ENCODE measurements at regions not wholly inside any gene's neighbourhood (a gene's known extent, or its start where the extent isn't known, plus 50 kb on each side); places are given as distances from the start of the nearest gene placed in this dataset.

DNA sequence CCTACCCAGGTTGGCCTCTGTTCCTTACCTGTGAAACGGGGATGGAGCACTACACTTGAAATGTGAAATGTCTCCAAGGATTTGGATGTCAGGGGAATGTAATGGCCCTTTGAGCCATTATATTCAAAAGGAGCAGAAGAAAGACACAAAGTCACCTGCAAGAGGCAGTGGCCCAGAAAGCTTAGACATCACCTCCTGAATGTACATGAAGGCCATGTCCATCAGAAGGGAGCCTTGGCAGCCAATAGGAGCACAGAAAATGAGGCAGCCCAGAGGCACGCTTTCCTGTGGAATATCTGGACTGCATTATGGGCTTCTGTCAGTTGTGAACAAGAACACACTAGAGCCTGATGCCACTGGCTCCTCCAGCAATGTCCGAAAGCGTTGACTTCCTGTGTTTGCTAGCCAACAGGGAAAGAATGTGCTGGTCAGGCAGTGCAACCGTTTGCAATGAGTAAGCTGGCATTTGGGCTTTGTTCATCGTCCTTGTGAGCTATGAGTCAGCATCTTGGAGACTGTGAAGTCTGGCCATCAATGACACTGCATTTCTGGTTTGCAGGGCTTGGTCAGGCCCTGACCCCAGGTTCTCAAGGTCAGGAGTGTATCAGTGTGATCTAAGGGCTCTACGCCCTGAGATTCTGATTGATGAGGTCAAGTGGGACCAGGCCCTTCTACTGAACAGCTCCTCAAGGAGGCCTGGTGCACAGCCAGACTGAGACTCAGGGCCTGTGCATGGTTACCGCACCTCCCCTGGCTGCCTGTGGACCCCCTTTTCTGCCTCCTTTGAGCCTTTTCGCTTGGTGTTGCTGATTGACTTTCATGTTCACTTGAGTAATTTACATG lies 222.4 kb downstream of the RPS24 start (continued):
- TF ChIP-seq, protein P1, sequence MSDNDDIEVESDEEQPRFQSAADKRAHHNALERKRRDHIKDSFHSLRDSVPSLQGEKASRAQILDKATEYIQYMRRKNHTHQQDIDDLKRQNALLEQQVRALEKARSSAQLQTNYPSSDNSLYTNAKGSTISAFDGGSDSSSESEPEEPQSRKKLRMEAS (IDR thresholded peaks at IDR 0.05): peak; percentile 81
- TF ChIP-seq TCF7L2 (IDR thresholded peaks at IDR 0.05; ENCODE audit: borderline replicate concordance, extremely low read depth, insufficient read depth, insufficient read length): peak; percentile 85
- TF ChIP-seq FOSL1 (IDR thresholded peaks at IDR 0.05; ENCODE audit: low read depth): peak; percentile 88

DNA sequence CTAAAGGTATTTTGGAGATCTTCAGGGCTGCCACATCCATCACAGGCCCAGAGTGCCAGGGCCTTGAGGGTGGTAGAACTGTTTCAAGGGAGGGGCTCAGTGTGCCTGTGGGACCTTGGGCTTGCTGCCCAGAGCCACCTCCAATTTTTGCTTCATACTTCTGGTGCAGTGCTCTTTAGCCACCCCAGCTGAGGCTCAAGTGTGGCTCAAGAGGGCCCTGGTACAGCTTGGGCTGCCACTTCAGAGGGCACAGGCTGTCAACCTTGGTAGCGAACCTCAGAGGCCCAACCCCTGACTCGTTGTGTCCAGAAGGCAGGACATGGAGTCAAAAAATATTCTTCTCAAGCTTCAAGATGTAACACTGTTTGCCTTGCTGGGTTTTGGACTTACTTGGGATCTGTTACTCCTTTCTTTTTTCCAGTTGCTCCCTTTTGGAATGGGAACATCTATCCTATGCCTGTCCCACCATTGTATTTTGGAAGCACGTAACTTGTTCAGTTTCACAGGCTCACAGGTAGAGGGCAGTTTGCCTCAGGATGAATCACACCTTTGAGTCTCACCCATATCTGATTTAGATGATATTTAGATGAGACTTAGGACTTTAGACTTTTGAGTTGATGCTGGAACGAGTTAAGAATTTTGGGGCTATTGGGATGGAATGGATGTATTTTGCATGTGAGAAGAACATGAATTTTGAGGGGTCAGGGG lies 224.8 kb downstream of the RPS24 start:
- H3K9me3 ChIP-seq (ENCODE audit: control insufficient read depth in 1 of 2, insufficient read depth in 1 of 2, low read depth in 1 of 2, low read length in 2 of 2): no peaks in the 10 kb centered on the region
- no peaks in the 10 kb centered on the region for H3K79me2 ChIP-seq (ENCODE audit: insufficient read depth, low read length)
- no peak for ATAC-seq
- CTCF ChIA-PET: no interaction called here
- POLR2A ChIA-PET: no interaction called here
- H3K9me2 ChIP-seq (ENCODE audit: insufficient read depth): no peaks in the 10 kb centered on the region; the same call in 1 of the 2 replicates
- DNase-seq (ENCODE audit: low read depth, low spot score): no peak
- H2AFZ ChIP-seq (ENCODE audit: low read depth, low read length, poor library complexity, severe bottlenecking): peak overlapping the region; percentile 22
- intact Hi-C loops (cut with micrococcal nuclease): no loop called here
- peak; percentile 52 for TF ChIP-seq RAD21 (IDR thresholded peaks at IDR 0.05; ENCODE audit: low read depth)
- no peak for TF ChIP-seq EGR1 (IDR thresholded peaks at IDR 0.05; ENCODE audit: low read depth)
- no peak for TF ChIP-seq POLR2A (IDR thresholded peaks at IDR 0.05; ENCODE audit: borderline replicate concordance, extremely low read depth, insufficient read depth, insufficient read length)
- TF ChIP-seq, protein P2, sequence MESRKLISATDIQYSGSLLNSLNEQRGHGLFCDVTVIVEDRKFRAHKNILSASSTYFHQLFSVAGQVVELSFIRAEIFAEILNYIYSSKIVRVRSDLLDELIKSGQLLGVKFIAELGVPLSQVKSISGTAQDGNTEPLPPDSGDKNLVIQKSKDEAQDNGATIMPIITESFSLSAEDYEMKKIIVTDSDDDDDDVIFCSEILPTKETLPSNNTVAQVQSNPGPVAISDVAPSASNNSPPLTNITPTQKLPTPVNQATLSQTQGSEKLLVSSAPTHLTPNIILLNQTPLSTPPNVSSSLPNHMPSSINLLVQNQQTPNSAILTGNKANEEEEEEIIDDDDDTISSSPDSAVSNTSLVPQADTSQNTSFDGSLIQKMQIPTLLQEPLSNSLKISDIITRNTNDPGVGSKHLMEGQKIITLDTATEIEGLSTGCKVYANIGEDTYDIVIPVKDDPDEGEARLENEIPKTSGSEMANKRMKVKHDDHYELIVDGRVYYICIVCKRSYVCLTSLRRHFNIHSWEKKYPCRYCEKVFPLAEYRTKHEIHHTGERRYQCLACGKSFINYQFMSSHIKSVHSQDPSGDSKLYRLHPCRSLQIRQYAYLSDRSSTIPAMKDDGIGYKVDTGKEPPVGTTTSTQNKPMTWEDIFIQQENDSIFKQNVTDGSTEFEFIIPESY (IDR thresholded peaks at IDR 0.05; ENCODE audit: extremely low read depth, insufficient replicate concordance, low read length): no peak
- no peak for TF ChIP-seq FOSL1 (IDR thresholded peaks at IDR 0.05; ENCODE audit: low read depth)
- TF ChIP-seq JUND (IDR thresholded peaks at IDR 0.05): no peak
- no peak for TF ChIP-seq EZH2phosphoT487 (IDR thresholded peaks at IDR 0.05; ENCODE audit: borderline replicate concordance)
- TF ChIP-seq ZFX (IDR thresholded peaks at IDR 0.05): no peak
- TF ChIP-seq, protein P3, sequence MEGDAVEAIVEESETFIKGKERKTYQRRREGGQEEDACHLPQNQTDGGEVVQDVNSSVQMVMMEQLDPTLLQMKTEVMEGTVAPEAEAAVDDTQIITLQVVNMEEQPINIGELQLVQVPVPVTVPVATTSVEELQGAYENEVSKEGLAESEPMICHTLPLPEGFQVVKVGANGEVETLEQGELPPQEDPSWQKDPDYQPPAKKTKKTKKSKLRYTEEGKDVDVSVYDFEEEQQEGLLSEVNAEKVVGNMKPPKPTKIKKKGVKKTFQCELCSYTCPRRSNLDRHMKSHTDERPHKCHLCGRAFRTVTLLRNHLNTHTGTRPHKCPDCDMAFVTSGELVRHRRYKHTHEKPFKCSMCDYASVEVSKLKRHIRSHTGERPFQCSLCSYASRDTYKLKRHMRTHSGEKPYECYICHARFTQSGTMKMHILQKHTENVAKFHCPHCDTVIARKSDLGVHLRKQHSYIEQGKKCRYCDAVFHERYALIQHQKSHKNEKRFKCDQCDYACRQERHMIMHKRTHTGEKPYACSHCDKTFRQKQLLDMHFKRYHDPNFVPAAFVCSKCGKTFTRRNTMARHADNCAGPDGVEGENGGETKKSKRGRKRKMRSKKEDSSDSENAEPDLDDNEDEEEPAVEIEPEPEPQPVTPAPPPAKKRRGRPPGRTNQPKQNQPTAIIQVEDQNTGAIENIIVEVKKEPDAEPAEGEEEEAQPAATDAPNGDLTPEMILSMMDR (IDR thresholded peaks at IDR 0.05 in 2 of 3, conservative IDR thresholded peaks at IDR 0.05 in 1 of 3; ENCODE audit: borderline replicate concordance in 1 of 3, insufficient read depth in 1 of 3, low read depth in 2 of 3, low read length in 2 of 3): peak; percentile 21 to 59 (median 48); a peak in 5 of 6 replicates
- TF ChIP-seq, protein P4, sequence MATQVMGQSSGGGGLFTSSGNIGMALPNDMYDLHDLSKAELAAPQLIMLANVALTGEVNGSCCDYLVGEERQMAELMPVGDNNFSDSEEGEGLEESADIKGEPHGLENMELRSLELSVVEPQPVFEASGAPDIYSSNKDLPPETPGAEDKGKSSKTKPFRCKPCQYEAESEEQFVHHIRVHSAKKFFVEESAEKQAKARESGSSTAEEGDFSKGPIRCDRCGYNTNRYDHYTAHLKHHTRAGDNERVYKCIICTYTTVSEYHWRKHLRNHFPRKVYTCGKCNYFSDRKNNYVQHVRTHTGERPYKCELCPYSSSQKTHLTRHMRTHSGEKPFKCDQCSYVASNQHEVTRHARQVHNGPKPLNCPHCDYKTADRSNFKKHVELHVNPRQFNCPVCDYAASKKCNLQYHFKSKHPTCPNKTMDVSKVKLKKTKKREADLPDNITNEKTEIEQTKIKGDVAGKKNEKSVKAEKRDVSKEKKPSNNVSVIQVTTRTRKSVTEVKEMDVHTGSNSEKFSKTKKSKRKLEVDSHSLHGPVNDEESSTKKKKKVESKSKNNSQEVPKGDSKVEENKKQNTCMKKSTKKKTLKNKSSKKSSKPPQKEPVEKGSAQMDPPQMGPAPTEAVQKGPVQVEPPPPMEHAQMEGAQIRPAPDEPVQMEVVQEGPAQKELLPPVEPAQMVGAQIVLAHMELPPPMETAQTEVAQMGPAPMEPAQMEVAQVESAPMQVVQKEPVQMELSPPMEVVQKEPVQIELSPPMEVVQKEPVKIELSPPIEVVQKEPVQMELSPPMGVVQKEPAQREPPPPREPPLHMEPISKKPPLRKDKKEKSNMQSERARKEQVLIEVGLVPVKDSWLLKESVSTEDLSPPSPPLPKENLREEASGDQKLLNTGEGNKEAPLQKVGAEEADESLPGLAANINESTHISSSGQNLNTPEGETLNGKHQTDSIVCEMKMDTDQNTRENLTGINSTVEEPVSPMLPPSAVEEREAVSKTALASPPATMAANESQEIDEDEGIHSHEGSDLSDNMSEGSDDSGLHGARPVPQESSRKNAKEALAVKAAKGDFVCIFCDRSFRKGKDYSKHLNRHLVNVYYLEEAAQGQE (IDR thresholded peaks at IDR 0.05; ENCODE audit: low read depth): no peak
- no peak for TF ChIP-seq EZH2 (IDR thresholded peaks at IDR 0.05)
- no peak for TF ChIP-seq CBX3 (IDR thresholded peaks at IDR 0.05; ENCODE audit: low read depth)
- H3K4me1 ChIP-seq (ENCODE audit: control insufficient read depth in 1 of 2, insufficient read depth in 2 of 2, low read length in 2 of 2): peaks cover 12 to 40% of the 10 kb centered on the region in 2 experiments
- no peak overlapping the region for H3K27ac ChIP-seq (ENCODE audit: low read depth, low read length)
- RAD21 ChIA-PET (ENCODE audit: low non-redundant PET in 1 of 2, low total read pairs in 2 of 2, uncharacterized antibody in 2 of 2, unreplicated experiment in 2 of 2): no interaction called here
- H3K36me3 ChIP-seq (ENCODE audit: control insufficient read depth in 1 of 2, insufficient read depth in 2 of 2, low read length in 2 of 2): no peaks in the 10 kb centered on the region
- H4K20me1 ChIP-seq (ENCODE audit: insufficient read depth): no peaks in the 10 kb centered on the region
- no TSS peak for BruUV-seq (replicated peaks)
- no peak overlapping the region for H3K4me3 ChIP-seq (replicated peaks in 1 of 2; ENCODE audit: low read depth in 1 of 2, low read length in 2 of 2)
- no peak overlapping the region for H3K9ac ChIP-seq (ENCODE audit: low read length)
- no peaks in the 10 kb centered on the region for H3K27me3 ChIP-seq (ENCODE audit: insufficient read depth, low read length)
- no peak overlapping the region for H3K4me2 ChIP-seq (ENCODE audit: low read length)

Data from HCT116 (cell line).